H1 (cell line): ENCODE measurements at regions not wholly inside any gene's neighbourhood (a gene's known extent, or its start where the extent isn't known, plus 50 kb on each side); places are given as distances from the start of the nearest gene placed in this dataset.

Experiments
- CTCF ChIA-PET: fragments of 300-600 bp; sonication (Branson Sonifier 250); formaldehyde crosslinking; loops from one replicate; lab custom pipeline; 2021; ENCODE audit not compliant: partially characterized antibody; lab: Charles Lee
- POLR2A ChIA-PET: fragments of 300-600 bp; sonication (Branson Sonifier 250); formaldehyde crosslinking; loops from one replicate; lab custom pipeline; 2021; ENCODE audit warnings: inconsistent platforms; ENCODE audit not compliant: partially characterized antibody; lab: Charles Lee
- DNase-seq, 2 experiments: peaks; one replicate each; pipeline versions ENCODE4 v3.0.0 to v3.0.0-alpha.2; 2010 to 2022; ENCODE audit warnings: low spot score in 2 of 2, low read depth in 1 of 2, mixed read lengths in 1 of 2
- FAIRE-seq: peaks from 2 replicates; lab custom pipeline; 2011; peaks lifted over from hg19 to GRCh38; lab: Jason Lieb, UNC
- H2AFZ ChIP-seq: 2 replicates; pipeline ENCODE4 v1.8.1; 2012; ENCODE audit warnings: low read length, inconsistent platforms
- H2AK5ac ChIP-seq: 2 replicates; pipeline ENCODE4 v1.6.1; 2013; ENCODE audit warnings: low read depth, low read length
- H2BK120ac ChIP-seq: replicated peaks from 2 replicates; pipeline ENCODE3; 2013; ENCODE audit warnings: low read depth, low read length, inconsistent platforms
- H2BK12ac ChIP-seq: 2 replicates; pipeline ENCODE4 v1.6.1; 2013; ENCODE audit warnings: low read depth, low read length
- H2BK15ac ChIP-seq: 2 replicates; pipeline ENCODE4 v1.6.1; 2013; ENCODE audit warnings: low read length
- H2BK20ac ChIP-seq: 2 replicates; pipeline ENCODE4 v1.6.1; 2013; ENCODE audit warnings: low read length
- H2BK5ac ChIP-seq: 2 replicates; pipeline ENCODE4 v1.6.1; 2013; ENCODE audit warnings: low read depth, low read length
- H3K14ac ChIP-seq: 2 replicates; pipeline ENCODE4 v1.6.1; 2013; ENCODE audit warnings: inconsistent platforms; ENCODE audit not compliant: insufficient read length
- H3K18ac ChIP-seq: 2 replicates; pipeline ENCODE4 v1.6.1; 2013; ENCODE audit warnings: low read length; ENCODE audit errors: extremely low read depth
- H3K23ac ChIP-seq: 2 replicates; pipeline ENCODE4 v1.6.1; 2013; ENCODE audit warnings: inconsistent platforms; ENCODE audit not compliant: insufficient read length
- H3K23me2 ChIP-seq: 2 replicates; pipeline ENCODE4 v1.6.1; 2013; ENCODE audit warnings: low read depth, low read length
- H3K27ac ChIP-seq: 2 replicates; pipeline ENCODE4 v1.6.1; 2011; ENCODE audit warnings: low read depth, low read length, inconsistent platforms
- H3K27me3 ChIP-seq, 4 experiments: replicated peaks in 1 of 4; 1 replicate in 1 of 4; 2 replicates in 3 of 4; pipeline versions ENCODE4 v1.6.1 to v1.8.1; 2011 to 2013; ENCODE audit warnings: low read length in 3 of 4, mild to moderate bottlenecking in 3 of 4, inconsistent platforms in 2 of 4, mixed read lengths in 2 of 4, moderate library complexity in 1 of 4; ENCODE audit not compliant: control insufficient read depth in 3 of 4, insufficient read depth in 3 of 4; ENCODE audit errors: extremely low read depth in 1 of 4
- H3K36me3 ChIP-seq, 4 experiments: 2 replicates each; pipeline versions ENCODE4 v1.6.1 to v1.8.1; 2011 to 2013; ENCODE audit warnings: mild to moderate bottlenecking in 4 of 4, low read length in 3 of 4, moderate library complexity in 2 of 4, control low read depth in 1 of 4, inconsistent platforms in 1 of 4; ENCODE audit not compliant: insufficient read depth in 4 of 4, control insufficient read depth in 2 of 4
- H3K4ac ChIP-seq: replicated peaks from 2 replicates; pipeline ENCODE3; 2013; ENCODE audit warnings: low read length, low read depth, mixed read lengths, inconsistent platforms; ENCODE audit not compliant: insufficient read length
- H3K4me1 ChIP-seq, 4 experiments: replicated peaks in 1 of 4; 1 replicate in 1 of 4; 2 replicates in 3 of 4; pipeline versions ENCODE4 v1.6.1 to v1.8.1; 2011 to 2013; ENCODE audit warnings: low read length in 3 of 4, inconsistent platforms in 2 of 4, mixed read lengths in 1 of 4; ENCODE audit not compliant: insufficient read depth in 4 of 4, control insufficient read depth in 3 of 4
- H3K4me2 ChIP-seq, 2 experiments: 2 replicates each; pipeline versions ENCODE4 v1.6.1 to v1.8.1; 2011 to 2013; ENCODE audit warnings: low read depth in 2 of 2, low read length in 2 of 2, control low read depth in 1 of 2, inconsistent platforms in 1 of 2, mild to moderate bottlenecking in 1 of 2; ENCODE audit not compliant: insufficient read depth in 1 of 2
- H3K4me3 ChIP-seq, 4 experiments: fragments of 200-600, 300-600 bp in 1 of 4; sonication (generic), shearing (Covaris generic), sonication (Bioruptor Twin) in 1 of 4; 2 replicates each; pipeline versions ENCODE4 v1.5.1 to v1.8.1; 2011 to 2016; ENCODE audit warnings: low read length in 4 of 4, low read depth in 3 of 4, control low read depth in 2 of 4, inconsistent platforms in 2 of 4, mild to moderate bottlenecking in 2 of 4, mixed read lengths in 1 of 4, moderate library complexity in 1 of 4; ENCODE audit not compliant: insufficient read depth in 2 of 4; ENCODE audit errors: extremely low read depth in 1 of 4
- H3K56ac ChIP-seq: replicated peaks from 2 replicates; pipeline ENCODE3; 2013; ENCODE audit warnings: low read depth, mild to moderate bottlenecking, mixed read lengths, low read length, inconsistent platforms; ENCODE audit not compliant: insufficient read length
- H3K79me1 ChIP-seq: 2 replicates; pipeline ENCODE4 v1.6.1; 2013; ENCODE audit warnings: low read depth, low read length, control low read depth
- H3K79me2 ChIP-seq, 2 experiments: 2 replicates each; pipeline versions ENCODE4 v1.6.1 to v1.8.1; 2012 to 2013; ENCODE audit warnings: low read length in 2 of 2, mild to moderate bottlenecking in 2 of 2, inconsistent platforms in 1 of 2; ENCODE audit not compliant: insufficient read depth in 2 of 2, control insufficient read depth in 1 of 2
- H3K9ac ChIP-seq, 4 experiments: replicated peaks in 1 of 4; 1 replicate in 1 of 4; 2 replicates in 3 of 4; pipeline versions ENCODE4 v1.6.1 to v1.8.1; 2011 to 2013; ENCODE audit warnings: low read depth in 3 of 4, low read length in 3 of 4, control low read depth in 2 of 4, mild to moderate bottlenecking in 2 of 4, moderate library complexity in 2 of 4, inconsistent platforms in 1 of 4; ENCODE audit errors: extremely low read depth in 1 of 4
- H3K9me3 ChIP-seq, 2 experiments: 2 replicates each; pipeline versions ENCODE4 v1.6.1 to v1.8.1; 2012 to 2013; ENCODE audit warnings: mild to moderate bottlenecking in 2 of 2, moderate library complexity in 2 of 2, control low read depth in 1 of 2, inconsistent platforms in 1 of 2, low read depth in 1 of 2, low read length in 1 of 2, mixed read lengths in 1 of 2; ENCODE audit not compliant: insufficient read depth in 2 of 2
- H4K20me1 ChIP-seq, 2 experiments: replicated peaks in 1 of 2; 2 replicates each; pipeline versions ENCODE3 to v1.8.1; 2011 to 2013; ENCODE audit warnings: inconsistent platforms in 2 of 2, low read length in 2 of 2, mild to moderate bottlenecking in 1 of 2; ENCODE audit not compliant: insufficient read depth in 2 of 2, control insufficient read depth in 1 of 2
- H4K5ac ChIP-seq: 2 replicates; pipeline ENCODE4 v1.6.1; 2013; ENCODE audit warnings: low read length, low read depth, mixed read lengths, inconsistent platforms; ENCODE audit not compliant: insufficient read length
- H4K8ac ChIP-seq: 2 replicates; pipeline ENCODE4 v1.8.0; 2013; ENCODE audit warnings: mild to moderate bottlenecking, moderate library complexity, low read length, inconsistent platforms; ENCODE audit not compliant: insufficient read depth; ENCODE audit errors: extremely low read depth
- H4K91ac ChIP-seq: replicated peaks from 2 replicates; pipeline ENCODE3; 2013; ENCODE audit warnings: low read length, mixed read lengths, inconsistent platforms; ENCODE audit not compliant: insufficient read length
- TAF7 ChIP-seq: optimal IDR thresholded peaks from 2 replicates; pipeline ENCODE3; 2011; ENCODE audit warnings: low read depth, mild to moderate bottlenecking, inconsistent platforms, low read length, moderate library complexity, borderline replicate concordance
- WGBS, 2 experiments: shearing (Covaris generic) in 1 of 2; methylation state at CpG; one replicate each; pipeline versions ENCODE4 v1.1.6 to v1.1.7; 2013 to 2015; ENCODE audit warnings: low lambda C conversion rate in 2 of 2, mixed read lengths in 2 of 2, inconsistent platforms in 1 of 2, low coverage in 1 of 2, missing lambda C conversion rate in 1 of 2; ENCODE audit not compliant: insufficient replicate concordance in 2 of 2, insufficient coverage in 1 of 2, insufficient read length in 1 of 2; ENCODE audit errors: extremely low coverage in 1 of 2, missing lambda C conversion rate in 1 of 2; 5-methylcytosine and 5-hydroxymethylcytosine counted together

DNA sequence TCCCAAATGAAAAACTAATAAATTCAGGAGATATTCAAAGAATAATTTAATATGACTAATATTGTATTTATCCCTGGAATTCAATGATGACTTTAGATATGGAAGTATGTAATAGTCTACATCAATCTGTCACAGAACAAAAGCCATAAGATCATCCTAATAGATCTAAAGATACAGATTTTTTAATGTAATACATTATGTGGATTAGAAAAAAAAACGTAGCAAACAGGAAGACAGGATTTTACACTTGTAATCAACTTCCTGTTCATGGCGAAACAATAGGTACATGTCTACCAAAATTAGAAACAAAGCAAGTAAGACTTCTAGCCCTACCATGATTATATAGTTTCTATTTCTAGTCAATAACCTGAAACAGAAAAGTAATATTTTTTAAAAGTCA lies 192.2 kb downstream of the TTC32 start:
- TF ChIP-seq TAF7 = no peak
- no peak for FAIRE-seq
- Histone ChIP-seq H3K14ac (no peak overlapping the region), H3K23ac (no peak overlapping the region), H3K27me3 (no peaks in the 10 kb centered on the region; a peak in 1 of 7 replicates), H2BK5ac (no peak overlapping the region), H3K56ac (no peak overlapping the region), H2AFZ (no peak overlapping the region), H3K27ac (no peak overlapping the region), H2BK12ac (no peak overlapping the region), H2BK20ac (no peak overlapping the region), H2AK5ac (no peak overlapping the region), H4K91ac (no peak overlapping the region), H2BK15ac (no peak overlapping the region), H4K5ac (no peak overlapping the region), H3K4me3 (no peak overlapping the region), H3K18ac (no peak overlapping the region), H3K4ac (no peak overlapping the region), H3K4me1 (no peaks in the 10 kb centered on the region), H3K4me2 (no peak overlapping the region), H3K79me1 (no peaks in the 10 kb centered on the region), H3K23me2 (no peaks in the 10 kb centered on the region), H4K8ac (no peak overlapping the region), H3K79me2 (no peaks in the 10 kb centered on the region), H2BK120ac (no peak overlapping the region), H3K9me3 (no peaks in the 10 kb centered on the region), H3K36me3 (no peaks in the 10 kb centered on the region), H3K9ac (no peak overlapping the region), H4K20me1 (no peaks in the 10 kb centered on the region)
- no peak for DNase-seq
- 78% methylated on average over 2 of the region's 2 CpGs; no CpG with 5 or more reads in 1 of the 2 experiments for WGBS, 2 experiments
- CTCF ChIA-PET = interaction anchor here (0.6 to 1.2 kb wide), 4 partner anchors 16 to 384 kb away, joined by 3 to 4 read pairs (median 4); no protein-coding TSS in a partner anchor
- POLR2A ChIA-PET = no interaction called here
